ENCODE measurements at regions not wholly inside any gene's neighbourhood (a gene's known extent, or its start where the extent isn't known, plus 50 kb on each side); places are given as distances from the start of the nearest gene placed in this dataset.
A peak's percentile ranks its signal among the peaks of the same experiment; 100 is the strongest.
"Not testable (repeated sequence)": the region's sequence is repeated elsewhere in the genome, so short reads cannot be mapped to it uniquely, and the experiment has no call there.

DNA sequence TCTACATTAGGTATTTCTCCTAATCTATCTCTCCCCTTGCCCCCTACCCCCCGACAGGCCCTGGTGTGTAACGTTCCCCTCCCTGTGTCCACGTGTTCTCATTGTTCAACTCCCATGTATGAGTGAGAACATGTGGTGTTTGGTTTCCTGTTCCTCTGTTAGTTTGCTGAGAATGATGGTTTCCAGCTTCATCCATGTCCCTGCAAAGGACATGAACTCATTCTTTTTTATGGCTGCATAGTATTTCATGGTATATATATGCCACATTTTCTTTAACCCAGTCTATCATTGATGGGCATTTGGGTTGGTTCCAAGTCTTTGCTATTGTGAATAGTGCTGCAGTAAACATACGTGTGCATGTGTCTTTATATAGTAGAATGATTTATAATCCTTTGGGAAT lies 97.6 kb downstream of the IER5 start:
- H3K4ac ChIP-seq (ENCODE audit: low read depth, low read length); H3K27me3 ChIP-seq (ENCODE audit: insufficient read depth, low read length, poor library complexity); H4K8ac ChIP-seq (ENCODE audit: low read depth, low read length); H3K56ac ChIP-seq (ENCODE audit: low read length); H3K4me2 ChIP-seq (ENCODE audit: low read length); H2BK120ac ChIP-seq (ENCODE audit: low read depth, low read length); H2AK5ac ChIP-seq (ENCODE audit: low read length); H3K9ac ChIP-seq (ENCODE audit: low read length); H3K79me2 ChIP-seq (ENCODE audit: control insufficient read depth, insufficient read depth, low read length); H3K27ac ChIP-seq (ENCODE audit: low read depth, low read length); H3K18ac ChIP-seq (ENCODE audit: low read length); H3K4me1 ChIP-seq (ENCODE audit: control insufficient read depth, low read depth, low read length); H3K79me1 ChIP-seq (ENCODE audit: low read length); H4K5ac ChIP-seq (ENCODE audit: low read length); H2BK15ac ChIP-seq (replicated peaks; ENCODE audit: low read depth); DNase-seq; H3K23ac ChIP-seq (ENCODE audit: low read length); H3K4me3 ChIP-seq (ENCODE audit: low read length); H3K36me3 ChIP-seq (ENCODE audit: control insufficient read depth, insufficient read depth, low read length); H2BK5ac ChIP-seq (ENCODE audit: low read length): not testable (repeated sequence)
- no CpG with 5 or more reads among the region's 4 CpGs for WGBS (ENCODE audit: extremely low coverage, insufficient coverage, low lambda C conversion rate)

DNA sequence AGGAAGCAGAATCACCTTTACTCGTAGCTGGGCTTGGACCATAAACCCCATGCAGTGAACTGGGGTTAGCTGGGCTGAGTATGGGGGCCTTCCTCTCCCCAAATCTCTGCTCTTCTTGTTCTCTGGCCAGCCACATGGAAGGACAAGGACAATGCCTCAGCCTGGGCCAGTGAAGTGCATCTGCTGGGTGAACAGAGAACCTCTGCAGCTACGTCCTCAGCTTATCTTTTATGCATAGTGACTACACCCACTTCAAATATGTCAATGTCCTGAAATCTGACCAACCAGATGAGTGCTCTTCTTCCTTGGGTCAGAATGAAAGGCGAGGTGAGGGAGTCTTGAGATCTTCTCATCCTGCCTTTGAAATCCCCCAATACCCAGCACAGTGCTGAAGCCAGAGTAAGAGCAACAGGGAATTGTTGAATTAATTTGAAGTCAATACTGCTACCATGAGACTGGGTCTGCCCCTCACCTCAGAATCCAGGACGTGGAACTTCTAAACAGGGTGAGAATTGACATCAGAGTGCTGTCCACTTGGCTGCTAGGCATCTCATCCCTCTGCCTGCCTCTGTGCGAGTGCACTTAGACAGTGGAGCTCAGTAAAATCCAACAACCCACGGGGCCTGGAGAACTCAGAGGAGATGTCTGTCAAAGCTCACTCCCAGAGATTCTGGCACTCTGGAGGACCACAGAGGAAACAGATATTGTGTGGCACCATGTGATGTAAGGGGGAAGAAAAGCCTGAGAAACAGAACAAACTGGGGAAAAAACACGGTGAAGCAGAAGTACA lies 99.0 kb downstream of the IER5 start:
- no peaks in the 10 kb centered on the region for H3K79me2 ChIP-seq (ENCODE audit: control insufficient read depth, insufficient read depth, low read length)
- no peaks in the 10 kb centered on the region for H3K4me1 ChIP-seq (ENCODE audit: control insufficient read depth, low read depth, low read length)
- H3K4me2 ChIP-seq (ENCODE audit: low read length): no peak overlapping the region
- H3K23ac ChIP-seq (ENCODE audit: low read length): no peak overlapping the region
- no peak overlapping the region for H3K4ac ChIP-seq (ENCODE audit: low read depth, low read length)
- H4K5ac ChIP-seq (ENCODE audit: low read length): no peak overlapping the region
- no peak overlapping the region for H3K27ac ChIP-seq (ENCODE audit: low read depth, low read length)
- no peak overlapping the region for H3K18ac ChIP-seq (ENCODE audit: low read length)
- H2BK5ac ChIP-seq (ENCODE audit: low read length): no peak overlapping the region
- no peak overlapping the region for H3K4me3 ChIP-seq (ENCODE audit: low read length)
- no CpG with 5 or more reads among the region's 7 CpGs for WGBS (ENCODE audit: extremely low coverage, insufficient coverage, low lambda C conversion rate)
- H3K9ac ChIP-seq (ENCODE audit: low read length): no peak overlapping the region
- H3K56ac ChIP-seq (ENCODE audit: low read length): no peak overlapping the region
- no peaks in the 10 kb centered on the region for H3K36me3 ChIP-seq (ENCODE audit: control insufficient read depth, insufficient read depth, low read length)
- no peak for DNase-seq
- no peak overlapping the region for H2BK15ac ChIP-seq (replicated peaks; ENCODE audit: low read depth)
- no peak overlapping the region for H4K8ac ChIP-seq (ENCODE audit: low read depth, low read length)
- H2AK5ac ChIP-seq (ENCODE audit: low read length): no peak overlapping the region
- H2BK120ac ChIP-seq (ENCODE audit: low read depth, low read length): no peak overlapping the region
- no peaks in the 10 kb centered on the region for H3K27me3 ChIP-seq (ENCODE audit: insufficient read depth, low read length, poor library complexity)
- H3K79me1 ChIP-seq (ENCODE audit: low read length): no peaks in the 10 kb centered on the region

DNA sequence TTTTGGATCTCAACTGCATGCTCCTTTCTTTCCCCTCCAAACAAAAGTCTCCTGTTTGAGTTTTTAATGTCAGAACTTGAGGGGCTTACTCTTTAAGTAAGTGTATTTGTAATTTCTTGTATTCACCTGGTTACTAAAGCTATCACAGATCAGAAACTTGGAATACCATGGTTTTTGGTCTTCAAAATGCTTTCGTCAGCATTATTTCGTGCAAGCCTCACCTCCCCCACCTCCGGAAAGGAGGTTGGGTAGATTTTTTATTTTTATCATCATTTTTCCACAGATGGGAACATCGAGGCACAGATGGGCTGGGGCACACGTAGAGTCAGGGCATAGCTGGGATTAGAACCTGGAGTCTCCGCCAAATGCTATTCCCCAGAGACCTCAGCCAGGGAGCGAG lies 100.7 kb downstream of the IER5 start:
- no peak overlapping the region for H3K4ac ChIP-seq (ENCODE audit: low read depth, low read length)
- no peak overlapping the region for H3K18ac ChIP-seq (ENCODE audit: low read length)
- no peaks in the 10 kb centered on the region for H3K36me3 ChIP-seq (ENCODE audit: control insufficient read depth, insufficient read depth, low read length)
- no peak overlapping the region for H2BK120ac ChIP-seq (ENCODE audit: low read depth, low read length)
- H3K4me1 ChIP-seq (ENCODE audit: control insufficient read depth, low read depth, low read length): no peaks in the 10 kb centered on the region
- H4K5ac ChIP-seq (ENCODE audit: low read length): no peak overlapping the region
- WGBS (ENCODE audit: extremely low coverage, insufficient coverage, low lambda C conversion rate): no CpG with 5 or more reads among the region's 7 CpGs
- no peak overlapping the region for H2BK5ac ChIP-seq (ENCODE audit: low read length)
- H3K79me1 ChIP-seq (ENCODE audit: low read length): no peaks in the 10 kb centered on the region
- H2AK5ac ChIP-seq (ENCODE audit: low read length): no peak overlapping the region
- H3K4me3 ChIP-seq (ENCODE audit: low read length): no peak overlapping the region
- H3K9ac ChIP-seq (ENCODE audit: low read length): no peak overlapping the region
- no peak overlapping the region for H2BK15ac ChIP-seq (replicated peaks; ENCODE audit: low read depth)
- no peaks in the 10 kb centered on the region for H3K27me3 ChIP-seq (ENCODE audit: insufficient read depth, low read length, poor library complexity)
- H4K8ac ChIP-seq (ENCODE audit: low read depth, low read length): no peak overlapping the region
- H3K23ac ChIP-seq (ENCODE audit: low read length): no peak overlapping the region
- H3K27ac ChIP-seq (ENCODE audit: low read depth, low read length): no peak overlapping the region
- no peak for DNase-seq
- H3K4me2 ChIP-seq (ENCODE audit: low read length): no peak overlapping the region
- H3K79me2 ChIP-seq (ENCODE audit: control insufficient read depth, insufficient read depth, low read length): no peaks in the 10 kb centered on the region
- H3K56ac ChIP-seq (ENCODE audit: low read length): no peak overlapping the region

DNA sequence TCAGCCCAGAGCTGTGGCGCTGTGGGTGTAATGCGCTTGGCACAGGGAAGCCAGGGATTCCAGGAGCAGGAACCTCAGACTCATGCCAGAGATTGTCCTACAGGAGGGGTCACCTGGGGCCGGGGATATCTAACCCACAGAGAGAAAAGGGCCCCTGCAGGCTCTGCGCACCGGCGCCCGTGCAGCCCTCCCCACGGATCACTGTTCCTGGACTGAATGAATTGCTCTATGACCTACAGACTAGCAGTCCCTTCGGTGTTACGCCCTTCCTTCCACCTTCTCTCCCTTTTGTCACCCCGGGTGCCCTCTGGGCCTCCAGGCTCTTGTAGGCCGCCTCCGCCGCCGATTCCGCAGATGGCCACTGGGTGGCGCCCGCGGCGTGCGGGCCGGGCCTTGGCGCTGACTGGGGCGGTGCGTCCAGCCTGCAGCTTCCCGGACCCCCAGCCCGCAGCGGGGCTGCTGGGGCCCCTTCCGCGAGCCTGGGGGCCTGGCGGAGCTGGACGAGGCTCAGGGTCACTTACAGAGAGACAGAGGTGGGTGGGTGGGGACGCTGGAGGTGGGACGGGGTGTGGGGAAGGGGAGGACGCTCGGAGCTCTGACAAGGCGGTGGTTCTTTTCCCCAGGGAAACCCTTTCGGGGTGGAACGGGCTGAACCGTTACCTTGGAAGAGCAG lies 101.3 kb downstream of the IER5 start:
- DNase-seq: peak; percentile 79
- H3K79me1 ChIP-seq (ENCODE audit: low read length): no peaks in the 10 kb centered on the region
- no peak overlapping the region for H2BK120ac ChIP-seq (ENCODE audit: low read depth, low read length)
- no peak overlapping the region for H3K23ac ChIP-seq (ENCODE audit: low read length)
- H3K4me2 ChIP-seq (ENCODE audit: low read length): peak overlapping the region; percentile 50
- H3K27ac ChIP-seq (ENCODE audit: low read depth, low read length): no peak overlapping the region
- no peak overlapping the region for H2BK15ac ChIP-seq (replicated peaks; ENCODE audit: low read depth)
- no peak overlapping the region for H4K5ac ChIP-seq (ENCODE audit: low read length)
- no peak overlapping the region for H3K9ac ChIP-seq (ENCODE audit: low read length)
- no CpG with 5 or more reads among the region's 40 CpGs for WGBS (ENCODE audit: extremely low coverage, insufficient coverage, low lambda C conversion rate)
- H3K18ac ChIP-seq (ENCODE audit: low read length): no peak overlapping the region
- H2AK5ac ChIP-seq (ENCODE audit: low read length): no peak overlapping the region
- H3K4me3 ChIP-seq (ENCODE audit: low read length): no peak overlapping the region
- no peaks in the 10 kb centered on the region for H3K4me1 ChIP-seq (ENCODE audit: control insufficient read depth, low read depth, low read length)
- no peaks in the 10 kb centered on the region for H3K79me2 ChIP-seq (ENCODE audit: control insufficient read depth, insufficient read depth, low read length)
- no peak overlapping the region for H2BK5ac ChIP-seq (ENCODE audit: low read length)
- H3K56ac ChIP-seq (ENCODE audit: low read length): peak overlapping the region; percentile 47
- no peak overlapping the region for H4K8ac ChIP-seq (ENCODE audit: low read depth, low read length)
- H3K36me3 ChIP-seq (ENCODE audit: control insufficient read depth, insufficient read depth, low read length): no peaks in the 10 kb centered on the region
- H3K4ac ChIP-seq (ENCODE audit: low read depth, low read length): no peak overlapping the region
- no peaks in the 10 kb centered on the region for H3K27me3 ChIP-seq (ENCODE audit: insufficient read depth, low read length, poor library complexity)

DNA sequence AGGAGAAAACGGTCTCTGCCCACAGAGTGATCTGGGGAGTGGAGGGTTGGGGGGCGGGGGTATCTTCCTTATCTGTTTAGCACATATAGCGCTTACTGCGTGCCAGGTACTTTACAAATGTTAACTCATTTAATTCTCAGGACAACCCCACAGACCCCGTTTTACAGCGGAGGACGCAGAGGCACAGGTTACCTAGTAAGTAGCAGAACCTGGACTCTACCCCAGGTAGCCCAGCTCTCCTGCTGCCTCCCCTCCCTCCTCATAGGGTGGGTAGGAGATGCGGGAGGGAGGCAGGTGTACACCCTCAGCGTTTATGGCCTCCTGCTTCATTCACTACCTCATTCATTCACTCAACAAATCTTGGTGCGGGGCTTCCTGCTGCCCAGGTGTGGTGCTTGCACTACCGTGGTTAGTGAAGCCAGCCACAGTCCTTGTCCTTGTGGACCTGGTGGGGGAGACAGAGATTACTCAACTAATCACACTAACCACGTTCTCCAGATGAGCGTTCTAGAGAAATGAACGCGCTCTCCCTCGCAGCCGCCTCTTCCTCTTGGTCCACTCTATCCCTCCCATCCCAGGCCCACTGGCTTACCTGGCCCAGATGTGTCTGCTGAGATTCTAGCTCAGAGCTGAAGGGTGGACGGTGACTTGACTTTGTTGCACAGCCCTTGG lies 102.0 kb downstream of the IER5 start:
- Histone ChIP-seq H3K79me1 (ENCODE audit: low read length) (no peaks in the 10 kb centered on the region), H3K23ac (ENCODE audit: low read length) (no peak overlapping the region), H3K4me1 (ENCODE audit: control insufficient read depth, low read depth, low read length) (no peaks in the 10 kb centered on the region), H2BK15ac (replicated peaks; ENCODE audit: low read depth) (no peak overlapping the region), H3K27me3 (ENCODE audit: insufficient read depth, low read length, poor library complexity) (no peaks in the 10 kb centered on the region), H3K36me3 (ENCODE audit: control insufficient read depth, insufficient read depth, low read length) (no peaks in the 10 kb centered on the region), H4K5ac (ENCODE audit: low read length) (no peak overlapping the region), H2BK5ac (ENCODE audit: low read length) (no peak overlapping the region), H4K8ac (ENCODE audit: low read depth, low read length) (no peak overlapping the region), H3K79me2 (ENCODE audit: control insufficient read depth, insufficient read depth, low read length) (no peaks in the 10 kb centered on the region), H3K4ac (ENCODE audit: low read depth, low read length) (no peak overlapping the region), H2AK5ac (ENCODE audit: low read length) (no peak overlapping the region), H3K4me2 (ENCODE audit: low read length) (no peak overlapping the region), H3K27ac (ENCODE audit: low read depth, low read length) (no peak overlapping the region), H3K18ac (ENCODE audit: low read length) (no peak overlapping the region), H3K4me3 (ENCODE audit: low read length) (no peak overlapping the region), H2BK120ac (ENCODE audit: low read depth, low read length) (no peak overlapping the region), H3K56ac (ENCODE audit: low read length) (peak overlapping the region; percentile 47), H3K9ac (ENCODE audit: low read length) (no peak overlapping the region)
- WGBS (ENCODE audit: extremely low coverage, insufficient coverage, low lambda C conversion rate): no CpG with 5 or more reads among the region's 18 CpGs
- peak; percentile 43 for DNase-seq

Data from mesendoderm (in vitro differentiated cells).